Lung (tissue), 11 donors: ENCODE measurements at regions not wholly inside any gene's neighbourhood (a gene's known extent, or its start where the extent isn't known, plus 50 kb on each side); places are given as distances from the start of the nearest gene placed in this dataset.

ENCODE experiments used
- ATAC-seq: fragments of 200-7000 bp; cut with Tn5 transposase; one replicate; pipeline ENCODE4 v1.9.1; 2020; ENCODE audit warnings: moderate number of reproducible peaks; ENCODE audit not compliant: insufficient read depth, low FRiP score
- DNase-seq, 3 donors: peaks; one replicate each; pipeline ENCODE4 v3.0.0-alpha.2; 2013 to 2017
- H3K27ac ChIP-seq, 2 donors: one replicate each; pipeline ENCODE4 v1.5.1; 2013; ENCODE audit warnings: mild to moderate bottlenecking in 2 of 2, moderate library complexity in 2 of 2, control low read depth in 1 of 2, inconsistent platforms in 1 of 2, low read depth in 1 of 2, low read length in 1 of 2
- H3K27me3 ChIP-seq, 3 donors: one replicate each; pipeline ENCODE4 v1.5.1; 2013; ENCODE audit warnings: low read length in 2 of 3; ENCODE audit not compliant: control insufficient read depth in 3 of 3, insufficient read depth in 3 of 3
- H3K36me3 ChIP-seq, 4 donors: one replicate each; pipeline ENCODE4 v1.5.1; 2013; ENCODE audit warnings: low read length in 4 of 4, mild to moderate bottlenecking in 1 of 4, moderate library complexity in 1 of 4; ENCODE audit not compliant: control insufficient read depth in 4 of 4, insufficient read depth in 4 of 4
- H3K4me1 ChIP-seq, 5 donors: one replicate each; pipeline ENCODE4 v1.5.1; 2013; ENCODE audit warnings: low read length in 5 of 5, mild to moderate bottlenecking in 2 of 5, moderate library complexity in 1 of 5; ENCODE audit not compliant: control insufficient read depth in 5 of 5, insufficient read depth in 5 of 5
- H3K4me3 ChIP-seq: one replicate; pipeline ENCODE4 v1.5.1; 2013; ENCODE audit warnings: mild to moderate bottlenecking, control low read depth, moderate library complexity
- H3K9ac ChIP-seq, 2 donors: one replicate each; pipeline ENCODE4 v1.5.1; 2013; ENCODE audit warnings: low read length in 2 of 2, control low read depth in 1 of 2; ENCODE audit not compliant: insufficient read depth in 1 of 2
- H3K9me3 ChIP-seq, 4 donors: one replicate each; pipeline ENCODE4 v1.5.1; 2013; ENCODE audit warnings: low read length in 3 of 4, mild to moderate bottlenecking in 1 of 4, moderate library complexity in 1 of 4; ENCODE audit not compliant: control insufficient read depth in 4 of 4, insufficient read depth in 3 of 4
- CTCF ChIP-seq: IDR thresholded peaks from 2 replicates; pipeline ENCODE4 v1.5.1; 2012; ENCODE audit warnings: mild to moderate bottlenecking; ENCODE audit errors: control extremely low read depth, extremely low read depth
- WGBS, 2 donors: extraction: QIAGEN DNeasy Blood & Tissue Kit; methylation state at CpG; one replicate each; pipeline ENCODE4 v1.1.7; 2013; 5-methylcytosine and 5-hydroxymethylcytosine counted together
- donor health status: control.
- donor health status: control.
- donor health status: Bipolar disorder and iron deficiency.
- donor health status: healthy.
- donor health status: DM: yes; HTN: yes; CAD: no.

DNA sequence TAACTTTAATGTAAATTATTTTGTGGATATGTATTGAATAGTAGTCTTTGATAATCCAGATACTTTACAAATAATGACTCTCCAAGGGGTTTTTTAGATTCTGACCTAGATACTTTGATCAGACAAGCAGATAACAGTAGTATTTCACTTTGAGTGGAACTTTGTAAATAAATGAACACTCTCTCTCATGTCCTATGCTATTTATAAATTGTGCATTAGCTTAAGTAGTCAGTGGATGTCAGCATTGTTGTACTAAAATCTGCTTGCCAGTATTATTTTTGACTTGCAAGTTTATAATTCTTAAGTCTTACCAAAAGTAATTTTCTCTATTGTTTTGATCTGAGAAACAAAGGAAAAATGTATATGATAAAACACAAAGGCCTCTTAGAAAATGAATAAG is 1113.1 kb upstream of the NRXN1 start:
- DNase-seq (no peak), ATAC-seq (no peak)
- H3K27me3 ChIP-seq: no peaks in the 10 kb centered on the region
- no peaks in the 10 kb centered on the region for H3K4me1 ChIP-seq
- TF ChIP-seq CTCF: no peak
- H3K9me3 ChIP-seq: no peaks in the 10 kb centered on the region
- no peak overlapping the region for H3K9ac ChIP-seq
- H3K4me3 ChIP-seq: no peak overlapping the region
- no peaks in the 10 kb centered on the region for H3K36me3 ChIP-seq
- no peak overlapping the region for H3K27ac ChIP-seq

GRCh38 chr2:52144590-52144989 is 1112.7 kb upstream of the NRXN1 start:
- no peaks in the 10 kb centered on the region for H3K4me1 ChIP-seq
- no peaks in the 10 kb centered on the region for H3K9me3 ChIP-seq
- WGBS, 2 donors: 65 to 75% methylated on average over 4 of the region's 4 CpGs
- no peak overlapping the region for H3K27ac ChIP-seq
- H3K36me3 ChIP-seq: no peaks in the 10 kb centered on the region
- DNase-seq (no peak), ATAC-seq (no peak)
- H3K9ac ChIP-seq: no peak overlapping the region
- no peaks in the 10 kb centered on the region for H3K27me3 ChIP-seq
- H3K4me3 ChIP-seq: no peak overlapping the region
- TF ChIP-seq CTCF: no peak

DNA sequence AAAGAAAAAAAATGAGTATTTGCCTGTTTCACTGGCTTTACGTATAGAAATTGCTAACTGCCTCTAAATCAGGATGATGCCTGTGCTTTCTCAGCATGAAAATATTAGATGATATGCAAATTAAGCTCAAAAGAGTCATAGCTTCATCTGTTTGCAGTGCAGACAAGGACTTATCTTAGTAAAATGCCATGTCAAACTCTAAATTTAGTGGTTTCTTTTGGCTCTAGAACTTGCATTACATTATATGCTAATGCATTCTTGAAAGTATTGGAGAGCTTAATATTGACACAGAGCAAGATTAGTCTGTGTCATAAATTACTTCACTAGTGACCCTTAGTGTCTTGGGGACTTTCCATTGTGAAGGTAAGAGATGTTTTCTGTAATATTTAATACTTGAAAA is 1109.1 kb upstream of the NRXN1 start:
- Histone ChIP-seq H3K36me3 (no peaks in the 10 kb centered on the region), H3K4me3 (no peak overlapping the region), H3K9me3 (no peaks in the 10 kb centered on the region), H3K9ac (no peak overlapping the region), H3K27me3 (no peaks in the 10 kb centered on the region), H3K27ac (no peak overlapping the region), H3K4me1 (no peaks in the 10 kb centered on the region)
- ATAC-seq: no peak
- DNase-seq: no peak
- no peak for TF ChIP-seq CTCF
- 92 to 98% methylated on average over 1 of the region's 1 CpG for WGBS, 2 donors

- no peaks in the 10 kb centered on the region for H3K9me3 ChIP-seq
- no peaks in the 10 kb centered on the region for H3K27me3 ChIP-seq
- no peak for TF ChIP-seq CTCF
- ATAC-seq (no peak), DNase-seq (no peak)
- no peaks in the 10 kb centered on the region for H3K36me3 ChIP-seq
- H3K4me3 ChIP-seq: no peak overlapping the region
- no peaks in the 10 kb centered on the region for H3K4me1 ChIP-seq
- H3K27ac ChIP-seq: no peak overlapping the region
- no peak overlapping the region for H3K9ac ChIP-seq
These were observed 1107.3 kb upstream of the NRXN1 start for GRCh38 chr2:52139241-52139640.
